Chondrocyte (in vitro differentiated cells): ENCODE measurements at regions not wholly inside any gene's neighbourhood (a gene's known extent, or its start where the extent isn't known, plus 50 kb on each side); places are given as distances from the start of the nearest gene placed in this dataset.

Source experiments
- DNase-seq: peaks from one replicate; pipeline ENCODE4 v3.0.0; 2021; ENCODE audit warnings: mixed read lengths, low spot score
- H3K27ac Mint-ChIP-seq: one replicate; pipeline ENCODE4 v1.8.0; 2021; ENCODE audit warnings: mild to moderate bottlenecking, moderate library complexity, mixed read lengths; ENCODE audit not compliant: unreplicated experiment
- H3K27me3 Mint-ChIP-seq: 2 replicates; pipeline ENCODE4 v1.8.0; 2021; ENCODE audit warnings: low read depth, mixed read lengths
- H3K36me3 Mint-ChIP-seq: 2 replicates; pipeline ENCODE4 v1.8.0; 2021; ENCODE audit warnings: low read depth, mixed read lengths
- H3K4me1 Mint-ChIP-seq: 2 replicates; pipeline ENCODE4 v1.8.0; 2021; ENCODE audit warnings: low read depth, mild to moderate bottlenecking, mixed read lengths
- H3K4me3 Mint-ChIP-seq: one replicate; pipeline ENCODE4 v1.8.0; 2021; ENCODE audit warnings: mild to moderate bottlenecking, moderate library complexity, mixed read lengths; ENCODE audit not compliant: unreplicated experiment
- H3K9me3 Mint-ChIP-seq: 2 replicates; pipeline ENCODE4 v1.8.0; 2021; ENCODE audit warnings: low read depth, mixed read lengths
- TF ChIP-seq, protein P1 (sequence below): fragments of 200-600 bp; sonication (generic); IDR thresholded peaks from 2 replicates; pipeline ENCODE4 v1.5.0; 2021; ENCODE audit warnings: antibody characterized with exemption, mild to moderate bottlenecking, moderate library complexity

DNA sequence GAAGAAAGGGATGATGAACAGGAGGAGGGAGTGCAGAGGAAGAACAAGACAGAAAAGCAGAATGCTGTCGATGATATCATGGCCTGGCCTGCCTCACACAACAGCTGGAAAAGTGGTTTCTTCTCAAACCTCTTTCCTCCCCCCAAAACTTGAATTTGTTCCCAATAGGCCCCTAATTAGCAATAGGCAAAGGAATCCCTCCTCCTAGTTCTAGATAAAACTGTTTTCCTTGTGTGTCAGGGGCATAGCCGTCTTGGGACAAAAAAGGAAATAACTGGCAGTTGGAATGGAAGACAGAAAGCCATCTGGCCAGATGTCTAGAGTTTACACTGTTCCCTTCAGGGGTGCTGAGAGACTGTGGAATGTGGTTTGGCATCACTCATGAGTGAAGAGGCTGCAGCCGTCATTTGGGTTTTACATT is 177.8 kb upstream of the C1QTNF7 start:
- TF ChIP-seq, protein P1, sequence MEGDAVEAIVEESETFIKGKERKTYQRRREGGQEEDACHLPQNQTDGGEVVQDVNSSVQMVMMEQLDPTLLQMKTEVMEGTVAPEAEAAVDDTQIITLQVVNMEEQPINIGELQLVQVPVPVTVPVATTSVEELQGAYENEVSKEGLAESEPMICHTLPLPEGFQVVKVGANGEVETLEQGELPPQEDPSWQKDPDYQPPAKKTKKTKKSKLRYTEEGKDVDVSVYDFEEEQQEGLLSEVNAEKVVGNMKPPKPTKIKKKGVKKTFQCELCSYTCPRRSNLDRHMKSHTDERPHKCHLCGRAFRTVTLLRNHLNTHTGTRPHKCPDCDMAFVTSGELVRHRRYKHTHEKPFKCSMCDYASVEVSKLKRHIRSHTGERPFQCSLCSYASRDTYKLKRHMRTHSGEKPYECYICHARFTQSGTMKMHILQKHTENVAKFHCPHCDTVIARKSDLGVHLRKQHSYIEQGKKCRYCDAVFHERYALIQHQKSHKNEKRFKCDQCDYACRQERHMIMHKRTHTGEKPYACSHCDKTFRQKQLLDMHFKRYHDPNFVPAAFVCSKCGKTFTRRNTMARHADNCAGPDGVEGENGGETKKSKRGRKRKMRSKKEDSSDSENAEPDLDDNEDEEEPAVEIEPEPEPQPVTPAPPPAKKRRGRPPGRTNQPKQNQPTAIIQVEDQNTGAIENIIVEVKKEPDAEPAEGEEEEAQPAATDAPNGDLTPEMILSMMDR = no peak
- H3K27me3 Mint-ChIP-seq = no peaks in the 10 kb centered on the region
- no peak for DNase-seq
- H3K36me3 Mint-ChIP-seq = no peaks in the 10 kb centered on the region
- no peaks in the 10 kb centered on the region for H3K9me3 Mint-ChIP-seq
- H3K4me1 Mint-ChIP-seq = peaks cover 14% of the 10 kb centered on the region
- H3K4me3 Mint-ChIP-seq = no peak overlapping the region
- no peak overlapping the region for H3K27ac Mint-ChIP-seq

DNA sequence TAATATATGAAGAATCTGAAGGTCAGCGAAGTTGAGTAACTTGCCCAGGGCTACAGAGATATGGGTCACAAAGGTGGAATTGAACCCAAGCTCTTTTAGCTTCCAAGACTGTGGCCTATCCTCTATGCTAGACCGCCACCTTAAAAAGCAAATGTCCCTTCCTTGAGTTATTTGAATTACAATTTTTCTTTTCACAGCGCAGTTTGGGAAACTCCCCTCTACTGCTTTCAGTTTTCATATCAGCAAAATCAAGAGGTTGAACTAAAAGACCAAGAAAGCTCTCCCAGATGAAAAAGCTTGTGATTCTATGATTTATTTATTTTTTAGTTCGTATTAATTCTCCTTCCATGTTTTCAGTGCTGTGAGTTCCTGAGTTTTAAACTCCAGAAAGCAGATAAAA is 174.5 kb upstream of the C1QTNF7 start:
- no peaks in the 10 kb centered on the region for H3K9me3 Mint-ChIP-seq
- no peak for DNase-seq
- H3K4me3 Mint-ChIP-seq = no peak overlapping the region
- peaks cover 8% of the 10 kb centered on the region for H3K27me3 Mint-ChIP-seq
- TF ChIP-seq, protein P1 = no peak
- no peaks in the 10 kb centered on the region for H3K36me3 Mint-ChIP-seq
- H3K4me1 Mint-ChIP-seq = peaks cover 14% of the 10 kb centered on the region
- no peak overlapping the region for H3K27ac Mint-ChIP-seq

DNA sequence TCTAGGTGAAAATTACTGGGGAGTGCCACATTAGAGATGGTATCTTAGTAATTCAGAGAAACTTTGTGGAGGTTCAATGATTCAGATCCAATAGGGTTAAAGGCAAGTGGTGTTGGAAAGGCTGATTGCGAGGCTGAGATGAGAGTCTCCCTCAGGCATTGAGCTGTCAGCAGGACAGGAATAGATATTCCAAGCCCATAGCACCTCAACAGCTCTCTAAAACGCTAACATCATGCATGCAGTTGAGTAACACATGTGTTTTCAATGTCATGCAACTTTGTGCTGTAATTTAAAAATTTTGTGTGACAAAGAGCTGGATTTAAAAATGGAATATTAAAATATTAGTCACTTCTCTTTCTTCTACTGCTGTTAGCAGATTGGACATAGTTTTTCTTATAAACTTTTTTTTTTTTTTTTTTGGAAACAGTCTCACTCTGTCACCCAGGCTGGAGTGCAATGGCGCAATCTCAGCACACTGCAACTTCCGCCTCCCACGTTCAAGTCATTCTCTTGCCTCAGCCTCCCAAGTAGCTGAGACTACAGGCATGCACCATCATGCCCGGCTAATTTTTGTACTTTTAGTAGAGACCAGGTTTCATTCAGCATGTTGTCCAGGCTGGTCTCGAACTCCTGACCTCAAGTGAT is 173.5 kb upstream of the C1QTNF7 start:
- no peak for DNase-seq
- Mint-ChIP-seq H3K4me3 (no peak overlapping the region), H3K9me3 (no peaks in the 10 kb centered on the region), H3K27me3 (peaks cover 8% of the 10 kb centered on the region), H3K4me1 (peaks cover 13% of the 10 kb centered on the region), H3K27ac (no peak overlapping the region), H3K36me3 (no peaks in the 10 kb centered on the region)
- TF ChIP-seq, protein P1 = no peak

DNA sequence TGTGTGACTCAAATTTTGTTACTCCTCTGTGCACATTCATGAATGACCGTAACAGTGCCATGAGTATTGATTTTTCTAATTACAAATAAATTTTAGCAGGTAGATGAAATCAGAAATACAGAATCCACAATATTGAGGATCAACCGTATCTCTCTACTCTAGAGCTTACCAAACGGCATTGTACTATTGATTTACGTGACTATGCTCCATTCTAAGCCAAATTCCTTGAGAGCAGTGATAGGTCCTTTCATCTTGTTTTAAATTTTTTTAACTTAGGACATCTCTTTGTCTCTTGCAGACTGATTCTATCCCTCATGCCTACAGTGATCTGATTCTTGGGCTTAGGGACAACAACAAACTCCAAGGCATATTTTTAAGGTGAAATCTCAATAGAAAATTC is 172.3 kb upstream of the C1QTNF7 start:
- TF ChIP-seq, protein P1 = no peak
- no peak overlapping the region for H3K27ac Mint-ChIP-seq
- no peaks in the 10 kb centered on the region for H3K36me3 Mint-ChIP-seq
- no peaks in the 10 kb centered on the region for H3K9me3 Mint-ChIP-seq
- no peak for DNase-seq
- no peak overlapping the region for H3K4me3 Mint-ChIP-seq
- H3K4me1 Mint-ChIP-seq = peaks cover 3% of the 10 kb centered on the region
- H3K27me3 Mint-ChIP-seq = peaks cover 8% of the 10 kb centered on the region

DNA sequence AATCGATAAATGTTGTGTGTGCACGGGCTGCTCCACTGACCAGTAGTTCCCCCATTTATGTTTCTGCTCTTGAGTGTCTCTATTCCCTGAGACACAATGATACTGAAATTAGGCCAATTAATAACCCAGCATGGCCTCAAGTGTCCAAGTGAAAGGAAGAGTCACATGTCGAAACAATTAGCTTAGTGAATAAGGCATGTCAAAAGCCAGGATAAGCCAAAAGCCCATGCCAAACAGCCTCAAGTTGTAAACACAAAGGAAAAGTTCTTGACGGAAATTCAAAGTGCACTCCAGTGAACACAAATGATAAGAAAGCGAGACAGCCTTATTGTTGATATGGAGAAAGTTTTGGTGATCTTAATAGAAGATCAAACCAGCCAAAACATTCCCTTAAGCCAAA is 167.1 kb upstream of the C1QTNF7 start:
- Mint-ChIP-seq H3K4me1 (peaks cover 2% of the 10 kb centered on the region), H3K36me3 (peaks cover 5% of the 10 kb centered on the region), H3K4me3 (no peak overlapping the region), H3K27me3 (peaks cover 8% of the 10 kb centered on the region), H3K9me3 (peaks cover 13% of the 10 kb centered on the region), H3K27ac (no peak overlapping the region)
- DNase-seq = no peak
- TF ChIP-seq, protein P1 = no peak
